ENCODE measurements at regions not wholly inside any gene's neighbourhood (a gene's known extent, or its start where the extent isn't known, plus 50 kb on each side); places are given as distances from the start of the nearest gene placed in this dataset.

DNA sequence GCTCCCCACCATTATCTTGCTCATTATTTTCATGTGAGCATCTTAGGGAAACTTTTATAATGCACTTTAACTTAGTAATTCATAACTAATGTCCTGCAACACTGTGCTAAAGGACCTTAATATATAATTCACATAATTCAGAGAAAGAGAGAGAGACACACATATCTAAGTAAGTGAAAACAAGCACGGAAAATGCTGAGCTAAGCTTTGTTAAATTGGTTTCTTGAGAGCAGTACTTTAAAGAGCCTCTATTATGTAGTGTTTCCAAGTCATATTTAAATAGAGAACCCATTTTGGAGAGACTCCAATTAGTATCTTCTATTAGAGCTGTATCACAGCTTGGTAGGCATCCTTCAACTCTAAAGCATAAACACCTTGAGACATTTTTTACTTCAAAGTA, 354.1 kb upstream of the SOX14 start:
- no peak for DNase-seq

GRCh38 chr3:137420198-137420995, 343.7 kb upstream of the SOX14 start:
- DNase-seq = no peak

- DNase-seq = no peak
Measured at GRCh38 chr3:137438561-137438960, 325.6 kb upstream of the SOX14 start.

DNA sequence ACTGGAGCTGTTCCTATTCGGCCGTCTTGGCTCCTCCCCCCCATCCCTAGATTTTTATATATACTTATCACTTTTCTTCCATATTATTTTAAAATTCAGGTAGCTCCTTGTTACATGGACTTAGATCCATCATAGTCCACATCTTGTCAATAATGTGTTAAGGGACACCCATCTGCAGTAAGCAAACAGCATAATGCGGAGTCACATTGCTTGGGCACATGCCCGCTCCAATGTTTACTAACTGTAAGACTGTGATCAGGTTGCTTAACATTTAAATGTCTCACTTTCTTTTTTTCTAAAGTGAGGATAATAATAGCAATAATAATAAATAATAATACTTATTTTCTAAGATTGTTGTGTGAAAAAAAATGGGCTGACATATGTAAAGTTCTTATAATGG, 303.2 kb upstream of the SOX14 start:
- DNase-seq = no peak

- no peak for DNase-seq
Measured at GRCh38 chr3:137463131-137463530, 301.0 kb upstream of the SOX14 start.

GRCh38 chr3:137464341-137464740, 299.8 kb upstream of the SOX14 start:
- DNase-seq = no peak

GRCh38 chr3:137468446-137468845, 295.7 kb upstream of the SOX14 start:
- no peak for DNase-seq

GRCh38 chr3:137469263-137469662, 294.9 kb upstream of the SOX14 start:
- DNase-seq = no peak

DNA sequence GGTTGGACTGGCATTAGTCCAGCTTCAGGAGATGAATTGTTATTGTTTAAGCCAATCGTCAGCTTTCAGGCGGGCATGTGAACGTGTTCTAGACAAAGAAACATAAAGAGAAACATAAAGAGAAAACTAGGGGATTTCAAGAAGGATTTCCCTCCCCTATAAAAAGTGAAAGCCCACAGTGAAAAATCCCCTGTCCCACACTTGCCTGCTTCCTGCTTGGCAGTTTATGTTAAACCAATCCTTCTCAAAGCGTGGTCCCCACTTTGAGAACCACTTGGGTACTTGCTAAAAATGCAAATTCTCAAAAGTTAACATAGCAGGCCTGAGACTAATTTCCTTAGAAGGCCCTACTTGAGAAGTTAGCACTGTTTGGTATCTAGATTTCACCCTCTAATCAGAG, 293.0 kb upstream of the SOX14 start:
- DNase-seq = no peak

- no peak for DNase-seq
Measured at GRCh38 chr3:137471558-137472204, 292.4 kb upstream of the SOX14 start.

DNA sequence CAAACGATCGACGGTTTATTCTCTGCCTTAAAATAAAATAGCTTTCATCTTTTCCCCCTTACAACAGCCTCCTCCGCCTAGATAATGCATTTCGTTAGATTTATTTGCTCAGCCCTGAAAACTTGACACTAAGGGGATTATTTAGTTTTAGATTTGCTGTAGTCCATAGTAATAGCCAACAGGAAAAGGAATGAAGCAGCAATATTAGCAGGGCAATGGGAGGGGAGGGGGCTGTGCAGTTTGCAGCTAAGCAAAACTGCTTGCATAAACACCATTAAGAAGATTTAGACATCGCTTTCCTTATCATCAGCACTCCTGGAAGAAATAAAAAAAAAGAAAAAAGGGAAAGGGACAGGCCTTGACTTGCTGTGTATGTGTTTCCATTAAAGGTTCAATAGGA, 286.5 kb upstream of the SOX14 start:
- DNase-seq = no peak

DNA sequence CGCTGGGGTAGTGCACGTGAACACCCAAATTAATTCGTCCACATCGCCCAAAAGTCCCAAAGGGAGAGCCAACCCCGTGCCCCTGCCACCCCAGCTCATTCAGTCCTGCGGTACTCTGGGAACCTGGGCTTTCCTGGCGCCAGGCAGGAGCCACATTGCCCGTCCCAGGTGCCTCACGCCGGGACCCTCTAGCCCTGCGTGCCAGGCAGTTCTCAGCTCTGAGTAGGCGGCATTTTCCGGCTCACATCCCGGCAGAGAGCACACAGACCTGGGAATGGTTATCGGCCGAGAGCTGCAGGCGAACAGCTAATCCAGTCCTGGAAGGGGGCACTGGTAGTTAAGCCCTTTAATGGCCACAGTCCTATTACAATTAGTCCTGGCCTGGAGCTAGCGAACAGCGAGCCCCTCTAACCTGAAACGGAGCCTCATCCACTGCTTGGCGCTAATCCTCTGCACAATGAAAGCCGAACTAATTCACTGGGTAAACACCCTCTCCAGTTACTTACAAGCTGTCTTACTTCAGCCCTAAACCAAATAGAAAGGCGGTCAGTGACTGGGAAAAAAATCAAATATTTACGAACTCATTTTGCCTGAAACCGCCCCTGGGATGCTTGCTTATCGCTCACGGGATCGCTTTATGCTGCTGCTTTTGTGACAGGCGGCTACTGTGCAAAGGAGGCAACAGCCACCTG, 254.6 kb upstream of the SOX14 start:
- DNase-seq = no peak

- no peak for DNase-seq
Measured at GRCh38 chr3:137511655-137512054, 252.5 kb upstream of the SOX14 start.

DNA sequence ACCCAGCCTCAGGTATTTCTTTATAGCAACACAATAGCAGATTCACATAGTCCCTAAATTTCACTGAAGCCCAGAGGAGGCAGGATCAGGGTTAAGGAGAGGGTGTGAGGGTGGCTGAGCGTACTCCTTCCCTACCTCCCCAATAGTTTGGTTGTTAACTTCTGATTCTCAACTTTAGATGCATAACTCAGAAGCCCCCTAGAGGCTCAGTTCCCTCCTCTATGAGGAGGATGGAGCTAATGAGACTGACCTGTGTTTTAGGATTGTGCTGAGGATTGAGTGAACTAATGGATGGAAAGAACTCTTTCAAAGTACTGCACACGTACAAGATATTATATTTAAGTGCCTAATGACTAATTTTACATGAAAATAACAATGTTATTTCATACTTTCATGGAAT, 249.3 kb upstream of the SOX14 start:
- no peak for DNase-seq

- no peak for DNase-seq
Measured at GRCh38 chr3:137519602-137520001, 244.5 kb upstream of the SOX14 start.

DNA sequence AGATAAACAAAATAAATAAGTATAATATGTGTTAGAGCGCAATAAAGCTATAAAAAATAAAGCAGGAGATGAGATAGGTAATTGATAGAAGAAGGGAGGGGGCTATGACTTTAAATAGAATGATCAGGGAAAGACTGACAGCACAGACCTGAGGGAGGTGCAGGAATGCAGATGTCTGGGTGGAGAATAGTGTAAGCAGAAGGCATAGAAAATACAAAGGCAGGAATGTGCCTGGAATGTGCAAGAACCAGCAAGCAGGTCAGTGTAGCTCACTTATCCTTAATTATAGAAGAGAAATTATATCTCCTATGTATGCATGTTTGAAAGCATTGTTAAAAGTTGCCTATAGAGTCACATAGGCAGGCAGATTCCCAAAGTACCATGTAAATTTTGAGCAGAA, 239.4 kb upstream of the SOX14 start:
- no peak for DNase-seq

GRCh38 chr3:137525471-137525870, 238.6 kb upstream of the SOX14 start:
- DNase-seq = no peak

GRCh38 chr3:137542049-137542448, 222.1 kb upstream of the SOX14 start:
- DNase-seq = no peak

GRCh38 chr3:137554242-137554641, 209.9 kb upstream of the SOX14 start:
- no peak for DNase-seq

GRCh38 chr3:137568880-137569279, 195.2 kb upstream of the SOX14 start:
- no peak for DNase-seq

DNA sequence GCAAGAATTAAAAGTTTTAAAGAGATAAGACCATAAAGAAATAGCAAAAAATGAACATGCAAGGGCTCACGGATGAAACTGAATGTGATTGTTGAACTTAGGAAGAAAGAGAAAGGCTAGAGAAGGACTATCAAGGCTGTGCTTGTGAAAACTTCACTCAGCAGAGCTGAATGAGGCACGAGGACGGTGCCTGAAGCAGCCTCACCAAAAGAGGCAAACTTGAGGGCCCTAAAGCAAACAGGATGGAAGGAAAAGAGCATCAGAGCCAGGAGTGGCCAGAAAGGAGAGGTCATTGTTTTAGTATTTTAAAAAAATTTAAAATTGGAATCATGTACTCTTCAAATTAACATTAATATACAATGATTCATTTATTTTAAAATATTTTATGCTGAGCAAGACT, 191.2 kb upstream of the SOX14 start:
- DNase-seq = no peak

DNA sequence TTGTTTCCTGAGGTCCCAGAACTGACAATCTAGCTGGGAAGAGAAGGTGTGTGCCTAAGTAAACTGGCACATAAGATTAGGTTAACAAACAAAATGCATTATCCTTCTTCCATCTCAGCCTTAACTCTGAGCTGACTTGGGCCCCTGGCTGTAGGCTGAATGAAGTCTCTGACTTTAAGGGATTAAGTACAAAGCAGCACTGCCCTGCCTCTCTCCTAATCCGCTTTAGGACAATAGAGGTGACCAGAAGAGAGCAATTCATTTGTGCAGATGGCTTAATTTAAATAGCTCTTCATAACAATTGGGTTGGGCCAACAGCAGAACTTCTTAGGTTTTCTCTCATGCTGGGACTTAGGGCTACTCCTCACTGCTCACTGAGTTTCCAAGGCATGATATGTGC, 181.6 kb upstream of the SOX14 start:
- no peak for DNase-seq

GRCh38 chr3:137583256-137583655, 180.9 kb upstream of the SOX14 start:
- no peak for DNase-seq

All from nucleus accumbens (tissue), 56 donors.